ENCODE measurements at regions not wholly inside any gene's neighbourhood (a gene's known extent, or its start where the extent isn't known, plus 50 kb on each side); places are given as distances from the start of the nearest gene placed in this dataset.

- TF ChIP-seq CTCF (IDR thresholded peaks at IDR 0.05; ENCODE audit: insufficient read depth, low read length, poor library complexity, severe bottlenecking) = no peak
Measured at GRCh38 chr7:94177441-94177840, 173.3 kb upstream of the BET1 start.

GRCh38 chr7:94178230-94178629, 174.1 kb upstream of the BET1 start:
- no peak for DNase-seq (ENCODE audit: low read depth)
- no peak overlapping the region for H3K4me3 ChIP-seq (ENCODE audit: low read depth, low read length)
- H3K36me3 ChIP-seq (ENCODE audit: control insufficient read depth, insufficient read depth, low read length) = no peaks in the 10 kb centered on the region
- TF ChIP-seq CTCF (IDR thresholded peaks at IDR 0.05; ENCODE audit: insufficient read depth, low read length, poor library complexity, severe bottlenecking) = no peak
- no peaks in the 10 kb centered on the region for H3K27me3 ChIP-seq (ENCODE audit: control insufficient read depth, insufficient read depth, low read length)

More at GRCh38 chr7:94177441-94177840, 173.3 kb upstream of the BET1 start:
- Histone ChIP-seq H3K36me3 (ENCODE audit: control insufficient read depth, insufficient read depth, low read length) (no peaks in the 10 kb centered on the region), H3K27me3 (ENCODE audit: control insufficient read depth, insufficient read depth, low read length) (no peaks in the 10 kb centered on the region), H3K4me3 (ENCODE audit: low read depth, low read length) (no peak overlapping the region)
- no peak for DNase-seq (ENCODE audit: low read depth)

GRCh38 chr7:94179466-94179865, 175.3 kb upstream of the BET1 start:
- DNase-seq (ENCODE audit: low read depth) = no peak
- no peaks in the 10 kb centered on the region for H3K36me3 ChIP-seq (ENCODE audit: control insufficient read depth, insufficient read depth, low read length)
- no peaks in the 10 kb centered on the region for H3K27me3 ChIP-seq (ENCODE audit: control insufficient read depth, insufficient read depth, low read length)
- H3K4me3 ChIP-seq (ENCODE audit: low read depth, low read length) = no peak overlapping the region
- no peak for TF ChIP-seq CTCF (IDR thresholded peaks at IDR 0.05; ENCODE audit: insufficient read depth, low read length, poor library complexity, severe bottlenecking)

GRCh38 chr7:94182066-94182465, 177.9 kb upstream of the BET1 start:
- H3K27me3 ChIP-seq (ENCODE audit: control insufficient read depth, insufficient read depth, low read length) = no peaks in the 10 kb centered on the region
- no peak for TF ChIP-seq CTCF (IDR thresholded peaks at IDR 0.05; ENCODE audit: insufficient read depth, low read length, poor library complexity, severe bottlenecking)
- H3K4me3 ChIP-seq (ENCODE audit: low read depth, low read length) = no peak overlapping the region
- peak; percentile 66 for DNase-seq (ENCODE audit: low read depth)
- no peaks in the 10 kb centered on the region for H3K36me3 ChIP-seq (ENCODE audit: control insufficient read depth, insufficient read depth, low read length)

- no peak overlapping the region for H3K4me3 ChIP-seq (ENCODE audit: low read depth, low read length)
- DNase-seq (ENCODE audit: low read depth) = no peak
- TF ChIP-seq CTCF (IDR thresholded peaks at IDR 0.05; ENCODE audit: insufficient read depth, low read length, poor library complexity, severe bottlenecking) = no peak
Measured at GRCh38 chr7:94182721-94183120, 178.6 kb upstream of the BET1 start.

GRCh38 chr7:94183289-94183749, 179.2 kb upstream of the BET1 start:
- H3K4me3 ChIP-seq (ENCODE audit: low read depth, low read length) = no peak overlapping the region
- DNase-seq (ENCODE audit: low read depth) = peak; percentile 99
- H3K36me3 ChIP-seq (ENCODE audit: control insufficient read depth, insufficient read depth, low read length) = no peaks in the 10 kb centered on the region
- TF ChIP-seq CTCF (IDR thresholded peaks at IDR 0.05; ENCODE audit: insufficient read depth, low read length, poor library complexity, severe bottlenecking) = peak; percentile 7
- H3K27me3 ChIP-seq (ENCODE audit: control insufficient read depth, insufficient read depth, low read length) = no peaks in the 10 kb centered on the region

More at GRCh38 chr7:94182721-94183120, 178.6 kb upstream of the BET1 start:
- Histone ChIP-seq H3K36me3 (ENCODE audit: control insufficient read depth, insufficient read depth, low read length) (no peaks in the 10 kb centered on the region), H3K27me3 (ENCODE audit: control insufficient read depth, insufficient read depth, low read length) (no peaks in the 10 kb centered on the region)
